ENCODE measurements at regions not wholly inside any gene's neighbourhood (a gene's known extent, or its start where the extent isn't known, plus 50 kb on each side); places are given as distances from the start of the nearest gene placed in this dataset.

DNA sequence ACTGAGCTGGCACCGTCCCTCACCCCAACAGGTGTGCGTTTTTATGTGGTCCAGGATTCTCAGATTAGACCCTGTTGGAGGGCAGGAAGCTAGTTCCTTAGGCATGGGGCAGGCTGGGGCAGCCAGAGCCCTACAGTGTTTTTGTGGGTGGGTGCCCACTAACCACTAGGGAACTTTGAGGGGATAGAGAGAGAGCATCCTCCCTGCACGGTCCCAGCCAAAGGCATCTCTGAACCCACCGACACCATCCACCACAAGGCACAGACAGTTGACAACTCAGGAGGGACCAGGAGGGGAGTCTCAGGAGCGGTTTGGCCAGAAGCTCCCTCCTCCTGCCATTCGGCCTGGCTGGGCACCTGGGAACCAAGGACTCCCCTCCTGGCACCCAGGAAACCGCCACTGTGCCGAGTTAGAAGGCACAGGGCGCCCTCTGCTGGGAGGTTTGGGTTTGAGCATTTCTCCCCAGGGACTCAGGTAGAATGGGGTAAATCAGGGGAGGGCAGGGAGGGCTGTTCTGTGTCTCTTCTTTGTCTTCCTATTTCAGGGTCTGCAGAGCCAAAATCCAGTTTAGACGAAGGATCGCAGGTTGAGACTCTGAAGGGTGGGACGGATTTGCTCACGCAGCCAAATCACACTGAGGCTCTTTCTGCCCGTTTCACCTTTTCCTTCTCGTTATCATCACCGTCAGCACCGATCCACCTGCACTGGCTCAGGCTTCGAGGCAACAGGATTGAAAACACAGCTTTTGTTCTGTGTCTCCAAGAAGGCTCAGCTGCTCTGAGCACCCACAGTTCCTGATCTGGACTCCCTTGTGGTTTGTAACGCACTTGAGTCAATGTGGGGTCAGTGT lies 84.8 kb upstream of the COL13A1 start:
- no peak for DNase-seq (ENCODE audit: low read depth)

DNA sequence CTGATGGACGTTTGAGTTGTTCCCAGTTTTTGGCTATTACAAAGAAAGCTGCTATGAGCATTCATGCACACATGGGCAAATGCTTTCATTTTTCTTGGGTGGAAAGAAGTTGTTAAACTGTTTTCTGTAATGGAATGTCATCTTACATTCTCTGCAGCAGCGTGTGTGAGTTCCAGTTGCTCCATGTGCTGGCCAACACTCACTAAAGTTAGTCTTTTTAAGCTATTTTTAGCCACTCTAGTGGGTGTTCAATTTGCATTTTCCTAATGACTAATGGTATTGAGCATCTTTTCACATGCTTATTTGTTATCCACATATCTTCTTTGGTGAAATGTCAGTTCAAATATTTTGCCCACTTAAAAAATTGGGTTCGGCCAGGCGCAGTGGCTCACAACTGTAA lies 82.8 kb upstream of the COL13A1 start:
- no peak for DNase-seq (ENCODE audit: low read depth)

DNA sequence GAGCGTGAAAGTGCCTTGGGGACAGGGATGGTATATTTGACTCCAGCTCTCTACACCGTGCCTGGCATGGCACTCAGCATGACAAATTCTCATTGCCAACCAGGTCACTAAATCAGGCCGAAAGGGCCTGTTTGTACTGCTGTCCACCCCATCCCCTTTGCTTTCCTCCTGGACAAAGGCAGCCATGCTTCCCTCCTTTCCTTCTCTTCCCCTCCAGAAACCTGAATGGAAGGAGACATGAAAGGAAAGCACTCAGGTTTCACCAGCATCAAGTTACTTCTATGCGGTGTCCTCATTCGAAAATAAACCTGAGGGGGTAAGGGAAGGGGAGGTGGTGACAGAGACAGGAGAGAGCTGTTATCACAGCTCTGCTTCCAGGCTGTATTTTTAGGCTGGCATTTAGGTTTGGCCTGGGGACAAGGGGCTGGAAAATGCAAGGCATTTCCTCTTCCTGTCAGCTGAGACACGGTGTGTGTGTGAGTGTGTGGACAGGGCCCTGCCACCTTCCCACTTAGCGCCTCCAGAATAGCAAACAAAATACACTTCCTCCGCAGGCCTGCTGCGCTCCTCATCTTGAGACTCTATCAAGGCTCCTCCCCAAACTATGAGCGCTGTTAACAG lies 79.9 kb upstream of the COL13A1 start:
- DNase-seq (ENCODE audit: low read depth): no peak

DNA sequence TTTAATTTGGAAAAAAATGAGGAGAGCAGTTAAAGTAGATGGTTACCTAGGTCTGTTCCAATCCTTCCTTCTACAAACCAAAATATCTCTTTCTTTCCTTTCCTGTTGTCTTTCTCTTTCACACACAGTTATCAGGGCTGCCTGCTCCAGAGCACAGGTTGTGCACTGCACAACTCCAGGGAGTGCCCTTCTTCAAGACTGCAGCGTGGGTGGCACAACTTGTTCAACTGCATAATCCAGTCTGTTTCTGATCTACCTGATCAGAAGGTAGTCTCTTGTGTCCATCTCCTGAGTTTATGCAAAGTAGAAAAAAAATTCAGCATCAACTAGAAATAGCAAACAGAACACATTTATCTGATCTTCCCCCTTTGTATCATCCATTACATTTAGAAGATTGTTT lies 78.1 kb upstream of the COL13A1 start:
- no peak for DNase-seq (ENCODE audit: low read depth)

DNA sequence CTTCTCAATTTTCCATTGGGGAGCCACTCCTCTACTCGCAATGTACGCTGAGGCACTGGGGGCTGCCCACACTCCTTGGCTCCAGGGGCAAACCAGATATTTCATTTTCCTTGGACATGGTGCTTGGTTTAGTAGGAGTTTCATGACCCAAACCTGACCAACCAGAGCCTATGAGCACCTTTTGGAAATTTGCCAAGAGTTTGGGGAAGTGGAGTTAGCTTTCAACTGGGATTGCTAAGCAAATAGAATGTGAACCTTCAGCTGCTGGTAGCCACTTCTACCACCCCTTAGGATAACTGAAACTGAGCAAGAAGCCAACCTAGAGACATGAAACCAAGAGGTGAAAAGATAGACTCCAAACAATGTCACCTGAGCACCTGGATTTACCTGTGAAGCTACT lies 74.9 kb upstream of the COL13A1 start:
- DNase-seq (ENCODE audit: low read depth): no peak

DNA sequence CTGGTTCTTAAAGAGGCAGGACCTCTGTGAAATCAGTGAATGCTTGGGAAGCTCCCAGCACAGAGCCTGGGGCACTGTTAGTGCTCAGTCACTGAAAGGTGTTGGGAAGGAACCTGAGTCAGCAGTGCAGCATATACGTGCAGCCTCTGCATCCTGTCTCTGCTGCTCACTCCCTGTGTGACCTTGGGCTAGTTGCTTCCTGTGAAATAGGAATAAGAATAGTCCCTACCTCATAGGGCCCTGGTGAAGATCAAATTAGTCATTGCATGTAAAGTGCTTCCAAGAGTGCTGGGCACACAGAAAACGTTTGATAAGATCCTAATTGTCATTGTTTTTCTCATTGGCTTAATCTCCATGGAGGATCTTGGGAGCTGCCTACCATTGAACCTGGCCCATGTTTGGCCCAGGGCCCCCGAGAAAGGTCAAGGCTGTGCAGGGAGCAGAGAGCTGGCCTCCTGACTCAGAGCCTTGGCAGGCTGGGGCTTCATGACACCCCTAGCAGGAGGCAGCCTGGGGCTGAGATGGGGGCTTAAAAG lies 73.3 kb upstream of the COL13A1 start:
- no peak for DNase-seq (ENCODE audit: low read depth)

DNA sequence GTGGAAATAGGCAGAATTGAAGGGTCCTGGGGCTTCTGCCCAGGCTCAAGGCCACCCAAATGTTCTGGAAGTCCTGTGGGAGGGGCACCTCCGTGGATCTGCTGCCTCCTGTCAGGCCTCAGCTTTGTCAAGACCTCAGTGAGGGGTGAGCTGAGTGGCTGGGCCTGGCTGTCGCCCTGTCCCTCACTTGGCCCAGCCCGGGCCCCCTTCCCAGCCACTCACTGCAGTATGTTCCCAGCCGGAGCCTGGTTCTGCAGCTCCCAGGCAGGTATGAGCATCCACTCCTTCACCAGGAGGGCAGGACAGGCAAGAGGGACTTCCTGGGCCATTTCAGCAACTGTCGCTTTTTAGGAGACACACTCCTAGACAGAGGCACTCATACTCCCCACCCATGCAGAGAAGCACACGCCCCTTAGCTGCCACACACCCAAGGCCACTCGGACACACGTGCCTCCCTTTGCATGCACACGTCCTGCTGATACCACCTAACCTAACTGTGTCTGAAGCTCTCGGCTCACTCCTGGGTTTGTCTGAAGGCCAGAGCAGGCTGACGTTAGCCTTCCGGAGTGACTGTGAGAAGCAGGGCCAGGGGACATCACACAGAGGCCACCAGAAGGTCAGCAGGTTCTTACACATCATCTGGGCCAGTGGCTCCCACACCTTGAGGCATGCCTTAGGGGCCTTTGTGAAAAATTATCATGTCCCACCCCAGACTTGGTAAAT lies 72.2 kb upstream of the COL13A1 start:
- DNase-seq (ENCODE audit: low read depth): no peak

DNA sequence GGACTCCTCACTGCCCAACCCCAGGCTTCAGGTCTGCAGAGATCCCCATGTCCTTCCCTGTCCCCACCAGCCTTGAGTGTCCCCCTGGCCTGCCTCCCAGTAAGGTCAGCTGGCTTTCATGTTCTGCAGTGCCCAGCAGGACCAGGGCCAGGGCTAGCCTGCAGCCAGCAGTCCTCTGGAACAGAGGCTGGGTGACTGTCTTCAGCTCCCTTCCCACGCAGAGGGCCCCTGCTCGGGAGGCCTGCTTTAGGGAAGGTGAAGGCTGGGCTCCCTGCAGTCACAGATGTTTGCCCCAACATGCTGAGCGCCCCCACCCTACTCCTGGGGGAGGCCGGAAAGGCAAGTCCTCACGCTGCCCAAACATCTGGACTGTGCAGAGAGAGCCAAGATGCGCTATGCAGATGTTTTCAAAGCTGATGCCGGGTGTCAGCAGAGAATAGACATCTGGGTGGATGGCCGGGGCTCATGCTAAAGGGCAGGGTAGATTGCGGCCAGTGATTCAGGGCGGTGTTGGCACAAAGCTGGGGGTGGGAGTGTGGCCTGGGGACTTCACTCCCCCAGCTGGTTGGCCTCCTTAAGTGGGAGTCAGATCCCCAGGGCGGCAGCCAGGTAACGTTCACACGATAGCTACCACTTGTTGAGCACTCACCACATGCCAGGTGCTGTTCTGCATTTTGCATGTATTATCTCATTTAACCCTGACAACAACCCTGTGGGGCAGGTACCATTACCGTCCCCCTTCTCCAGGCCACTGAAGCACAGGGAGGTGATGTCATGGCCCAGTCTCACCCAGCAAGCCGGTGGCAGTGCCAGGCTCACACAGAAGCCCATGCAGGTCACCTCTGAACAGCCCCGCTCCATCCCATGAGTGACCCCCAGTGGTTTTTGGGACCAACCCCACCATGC lies 71.2 kb upstream of the COL13A1 start:
- DNase-seq (ENCODE audit: low read depth): no peak

DNA sequence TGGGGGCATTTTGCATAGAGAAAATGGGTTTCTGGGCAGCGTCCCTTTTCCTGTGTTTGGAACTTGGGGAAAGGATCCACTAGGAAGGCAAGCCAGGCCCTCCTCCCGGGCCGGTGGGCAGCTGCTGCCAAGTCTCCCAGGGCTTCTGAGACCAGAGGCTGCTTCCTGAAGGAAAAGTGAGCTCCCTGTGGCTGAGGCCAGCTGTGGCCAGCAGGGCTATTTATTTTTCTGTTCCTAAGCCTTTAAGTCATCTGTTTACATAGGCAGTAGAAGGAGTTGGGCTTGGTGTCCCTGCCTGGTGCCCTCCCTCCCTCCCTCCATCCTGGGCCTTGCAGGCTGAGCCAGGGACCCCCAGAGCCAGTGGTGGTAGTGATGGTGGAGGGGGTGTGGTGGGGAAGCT lies 70.5 kb upstream of the COL13A1 start:
- no peak for DNase-seq (ENCODE audit: low read depth)

DNA sequence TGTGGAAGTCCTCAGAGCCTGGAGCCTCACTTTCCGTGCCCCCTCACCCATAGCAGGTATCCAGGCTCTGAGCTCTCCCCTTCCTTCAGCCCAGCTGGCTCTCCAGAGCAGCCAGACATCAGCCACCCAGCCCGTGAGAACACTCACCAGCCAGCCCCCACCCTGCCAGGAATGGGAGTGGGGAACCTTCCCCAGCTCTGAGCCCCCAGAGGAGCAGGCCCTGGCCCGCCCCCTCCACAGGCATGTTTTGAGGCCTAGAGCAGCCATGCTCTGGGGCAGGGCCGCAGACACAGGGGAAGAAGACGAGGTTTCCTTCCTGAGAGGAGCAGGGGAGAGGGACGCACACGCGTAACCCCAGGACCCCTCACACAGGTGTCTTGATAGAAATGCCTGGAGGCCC lies 70.0 kb upstream of the COL13A1 start:
- DNase-seq (ENCODE audit: low read depth): no peak

DNA sequence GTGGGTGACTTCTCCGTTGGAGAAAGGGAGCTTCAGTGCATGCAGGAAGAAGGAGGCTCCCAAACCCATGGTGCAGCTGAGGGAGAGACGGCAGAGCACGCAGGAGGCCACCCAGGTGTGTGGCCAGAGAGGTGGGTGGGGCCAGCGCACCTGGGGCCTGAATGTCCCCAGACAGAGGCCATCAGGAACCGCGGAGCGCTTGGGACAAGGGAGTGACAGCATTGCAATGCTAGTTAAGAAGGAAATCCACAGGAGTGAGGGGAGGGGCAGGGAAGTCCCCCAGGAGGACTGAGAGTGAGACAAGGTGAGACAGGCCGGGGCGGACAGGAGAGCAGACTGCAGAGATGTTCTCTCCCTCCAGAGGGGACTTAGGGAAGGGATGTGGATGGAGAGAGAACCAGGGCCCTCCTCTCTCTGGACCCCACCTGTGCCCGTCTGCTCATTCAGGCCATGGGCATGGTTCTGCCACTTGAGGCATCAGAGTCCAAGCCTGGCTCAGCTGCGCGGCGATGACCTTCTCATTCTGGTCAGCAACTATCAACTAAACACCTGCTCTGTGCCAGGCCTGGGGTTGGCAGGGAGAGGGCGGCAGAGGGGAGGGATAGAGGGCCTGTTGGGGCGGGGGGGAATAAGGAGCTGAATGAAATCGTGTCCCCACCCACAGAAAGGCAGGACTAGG lies 69.4 kb upstream of the COL13A1 start:
- no peak for DNase-seq (ENCODE audit: low read depth)

DNA sequence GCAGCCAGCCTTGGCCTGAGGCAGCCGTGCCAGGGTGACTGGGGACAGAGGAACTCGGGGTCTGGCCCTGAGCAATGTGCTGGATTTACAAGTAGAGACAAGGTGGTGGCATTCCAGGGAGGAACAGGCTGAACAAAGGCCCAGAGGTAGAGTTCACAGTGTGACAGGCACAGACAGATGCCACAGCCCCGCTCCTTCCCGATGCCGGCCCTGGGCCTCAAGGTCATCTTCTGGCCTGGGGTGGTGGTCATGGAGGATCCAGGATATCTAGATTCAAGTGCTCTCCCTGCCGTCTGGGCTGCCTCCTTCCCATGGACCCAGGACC lies 68.9 kb upstream of the COL13A1 start:
- no peak for DNase-seq (ENCODE audit: low read depth)

DNA sequence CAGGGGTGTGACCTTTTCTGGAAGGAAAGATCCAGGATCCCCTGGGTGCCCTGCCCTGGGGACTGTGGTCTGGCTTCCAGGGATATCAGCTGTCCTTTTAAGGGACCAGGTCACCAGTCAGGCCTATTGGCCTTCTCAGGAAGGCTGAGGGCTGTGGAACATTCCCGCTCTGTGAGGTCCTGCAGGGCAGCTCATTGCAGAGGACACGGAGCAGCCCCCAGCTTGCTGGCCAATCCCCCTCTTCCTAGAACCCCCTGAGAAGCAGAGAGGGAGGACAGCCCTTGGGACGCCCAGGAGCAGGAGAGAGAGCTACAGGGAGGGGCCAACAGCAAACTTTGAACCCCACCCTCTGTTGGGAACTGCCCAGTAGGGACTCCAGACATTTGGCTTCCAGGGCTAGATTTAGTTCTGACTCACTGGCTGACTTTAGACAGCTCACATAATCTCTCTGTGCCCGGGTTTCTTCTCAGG lies 67.9 kb upstream of the COL13A1 start:
- DNase-seq (ENCODE audit: low read depth): no peak

DNA sequence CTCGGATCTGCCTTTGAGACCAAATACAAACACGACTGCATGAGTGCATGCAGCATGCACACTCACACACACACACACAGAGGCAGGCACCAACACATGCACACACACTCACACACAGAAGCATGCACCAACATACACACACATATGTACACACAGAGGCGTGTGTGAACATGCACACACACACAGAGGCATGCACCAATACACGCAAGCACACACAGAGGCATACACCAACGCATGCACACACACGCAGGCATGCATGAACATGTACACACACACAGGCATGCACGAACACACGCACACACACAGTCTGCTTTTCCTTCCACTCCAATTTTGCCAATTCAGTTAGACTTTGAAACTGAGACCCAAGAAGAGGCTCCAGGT lies 67.3 kb upstream of the COL13A1 start:
- DNase-seq (ENCODE audit: low read depth): no peak

DNA sequence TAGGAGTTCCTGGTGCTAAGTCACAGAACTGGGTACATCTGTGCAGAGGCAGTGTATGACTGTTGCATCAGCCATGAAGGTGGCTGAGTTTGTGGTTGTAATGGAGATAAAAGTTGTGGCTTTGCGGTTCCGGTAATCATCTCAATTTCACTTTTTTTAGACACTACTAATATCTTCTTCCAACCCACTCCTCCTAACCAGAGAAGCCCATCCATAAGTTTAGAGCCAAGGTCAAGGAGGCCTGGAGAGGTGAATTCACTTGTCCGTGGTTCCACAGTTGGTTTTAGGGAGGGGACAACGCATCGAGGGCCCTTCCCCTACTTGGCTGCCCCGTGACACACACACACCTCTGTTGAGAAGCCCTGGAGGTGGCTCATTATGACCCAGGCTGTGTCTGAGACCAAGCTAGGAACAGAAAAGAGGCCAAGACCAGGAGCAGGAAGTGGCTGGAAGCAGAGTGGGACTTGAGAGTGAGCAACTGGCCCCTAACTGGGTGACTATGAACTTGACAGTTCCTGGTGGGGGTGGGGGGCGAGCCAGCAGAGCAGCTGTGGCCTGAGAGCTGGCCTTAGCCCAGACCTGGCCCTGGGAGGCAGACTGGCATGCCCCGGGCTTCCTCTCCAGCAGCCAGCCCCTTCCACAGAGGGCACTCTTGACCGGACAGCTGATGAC lies 66.8 kb upstream of the COL13A1 start:
- peak; percentile 25 for DNase-seq (ENCODE audit: low read depth)

DNA sequence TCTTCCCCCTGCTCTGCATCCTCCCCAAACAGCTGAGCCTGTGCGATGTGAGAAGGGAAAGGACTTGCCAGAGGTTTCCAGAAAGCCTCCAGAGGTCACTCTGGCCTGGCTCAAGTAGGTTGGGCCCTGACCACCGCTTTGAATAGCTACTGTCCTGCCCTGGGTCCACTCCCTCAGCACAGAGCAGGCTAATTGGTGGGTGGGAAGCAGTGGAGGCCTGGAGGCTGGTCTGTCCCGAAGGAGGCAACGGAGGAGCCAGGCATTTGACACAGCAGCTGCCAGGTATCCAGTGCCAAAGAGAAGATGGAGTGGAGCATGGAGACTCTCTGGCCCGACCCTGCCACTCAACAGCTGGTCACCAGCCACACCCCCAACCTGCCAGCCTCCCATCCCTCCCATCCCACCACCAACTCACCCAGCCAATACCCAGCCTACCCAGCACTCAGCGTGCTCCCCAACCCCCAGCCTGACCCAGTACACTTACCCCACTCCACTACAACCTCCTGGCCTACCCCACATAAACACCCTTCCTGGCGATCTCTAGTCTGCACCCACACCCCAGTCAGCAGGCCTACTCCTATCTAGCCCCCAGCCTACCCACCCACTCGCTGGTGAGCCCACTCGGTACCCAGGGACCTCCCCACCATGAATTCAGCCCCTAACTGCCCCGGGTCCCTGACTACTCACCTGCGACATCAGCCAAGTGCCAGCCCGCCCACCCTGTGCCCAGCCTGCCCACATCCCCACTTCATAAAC lies 64.6 kb upstream of the COL13A1 start:
- DNase-seq (ENCODE audit: low read depth): no peak

DNA sequence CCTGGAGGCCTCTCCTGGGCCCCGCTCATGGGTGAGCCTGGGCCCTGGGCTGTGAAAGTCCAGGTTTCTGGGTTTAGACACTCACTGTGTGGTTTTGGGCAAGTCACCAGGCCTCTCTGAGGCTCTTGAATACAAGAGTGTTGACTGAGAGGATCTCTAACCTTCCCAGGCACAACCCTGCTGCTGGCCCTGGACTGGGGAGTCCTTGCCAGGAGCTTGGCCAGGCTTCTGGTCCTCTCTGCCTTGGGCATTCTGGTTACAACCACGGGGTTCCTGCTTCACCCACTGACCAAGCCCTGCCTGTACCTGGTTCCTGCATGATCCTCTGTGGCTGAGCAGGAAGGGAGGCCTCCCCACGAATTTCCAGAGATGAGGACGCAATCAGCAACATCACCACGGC lies 63.6 kb upstream of the COL13A1 start:
- DNase-seq (ENCODE audit: low read depth): no peak

DNA sequence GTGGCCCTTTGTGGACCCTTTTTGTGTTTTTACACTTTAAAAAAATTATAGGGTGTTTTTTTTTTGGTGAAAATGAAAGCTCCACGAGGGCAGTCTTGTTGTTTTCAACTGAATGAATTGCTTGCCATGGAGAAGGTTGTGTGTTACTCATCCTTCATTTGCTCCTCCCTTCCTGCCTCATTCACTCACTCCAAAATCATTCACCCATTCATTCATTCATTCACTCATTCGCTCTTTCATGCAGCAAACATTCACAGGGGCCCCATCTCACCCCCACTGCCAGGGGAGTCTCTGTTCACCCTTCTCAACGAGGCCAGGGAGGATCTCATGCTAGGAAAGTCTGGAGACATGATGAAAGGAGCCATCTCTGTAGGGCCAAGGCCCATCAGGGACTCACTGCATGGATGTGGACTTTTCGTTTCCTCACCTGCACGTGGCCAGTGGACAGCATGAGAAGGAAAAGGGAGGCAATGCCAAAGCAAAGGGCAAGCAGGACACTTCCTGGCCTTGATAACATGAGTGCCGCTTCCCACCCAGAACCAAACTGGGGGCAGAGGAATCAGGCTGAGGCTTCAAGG lies 62.8 kb upstream of the COL13A1 start:
- DNase-seq (ENCODE audit: low read depth): no peak

DNA sequence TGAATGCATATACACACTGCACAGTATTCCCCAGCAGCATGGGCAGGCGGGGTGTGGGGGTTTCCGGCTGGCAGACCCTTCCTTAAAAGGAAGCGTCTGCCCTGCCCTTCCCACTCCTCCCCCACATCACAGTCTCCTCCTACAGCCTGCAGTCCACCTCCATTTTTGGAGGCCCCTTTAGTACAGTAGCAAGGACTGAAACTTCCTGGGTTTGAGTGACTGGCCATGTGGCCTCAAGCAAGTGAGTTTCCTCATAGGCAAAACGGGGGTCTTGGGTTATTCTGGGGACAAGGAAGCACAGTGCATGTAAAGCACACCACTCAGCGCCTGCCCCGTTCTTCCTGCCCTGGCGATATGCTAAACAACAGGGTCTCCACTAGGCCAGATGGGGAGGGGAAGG lies 62.1 kb upstream of the COL13A1 start:
- DNase-seq (ENCODE audit: low read depth): no peak

DNA sequence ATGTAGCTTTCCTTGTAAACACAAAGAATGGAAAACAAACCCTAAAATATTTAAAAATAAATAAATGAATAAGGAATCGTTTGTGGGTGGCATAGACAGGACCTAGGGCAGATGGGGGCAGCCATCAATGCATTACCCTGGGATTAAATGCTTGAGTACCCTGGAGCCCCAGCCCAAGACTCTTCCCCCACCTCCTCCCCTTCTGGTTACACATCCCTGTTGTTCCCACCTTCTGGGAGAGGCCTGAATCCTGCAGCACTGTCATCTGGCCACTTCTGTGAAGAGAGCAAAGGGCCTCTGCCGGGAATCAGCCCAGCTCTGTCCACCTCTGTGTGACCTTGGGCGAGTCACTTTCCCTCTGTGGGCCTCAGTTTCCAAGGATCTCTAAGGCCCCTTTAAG lies 61.6 kb upstream of the COL13A1 start:
- DNase-seq (ENCODE audit: low read depth): no peak

Data from CMK (cell line).